ENCODE measurements at regions not wholly inside any gene's neighbourhood (a gene's known extent, or its start where the extent isn't known, plus 50 kb on each side); places are given as distances from the start of the nearest gene placed in this dataset.

DNA sequence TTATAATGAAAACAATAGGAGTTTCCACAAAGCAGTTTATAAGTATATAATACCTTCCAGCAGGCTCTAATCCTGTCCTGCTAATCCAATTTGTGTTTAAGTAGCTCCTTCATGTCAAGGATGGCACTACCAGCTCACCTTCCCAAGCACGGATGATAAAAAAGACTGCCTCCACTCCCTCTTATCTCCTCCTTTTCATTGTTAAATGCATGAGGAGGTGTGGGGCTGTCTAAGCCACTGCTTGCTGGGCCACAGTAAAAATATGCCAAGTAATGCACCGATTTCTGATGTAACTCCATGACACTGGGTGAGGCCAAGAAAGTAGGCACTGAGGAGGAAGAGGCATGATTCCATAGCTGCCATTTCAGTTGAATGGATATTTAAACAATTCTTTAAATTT, 193.1 kb downstream of the ZIC5 start:
- TF ChIP-seq, protein P1, sequence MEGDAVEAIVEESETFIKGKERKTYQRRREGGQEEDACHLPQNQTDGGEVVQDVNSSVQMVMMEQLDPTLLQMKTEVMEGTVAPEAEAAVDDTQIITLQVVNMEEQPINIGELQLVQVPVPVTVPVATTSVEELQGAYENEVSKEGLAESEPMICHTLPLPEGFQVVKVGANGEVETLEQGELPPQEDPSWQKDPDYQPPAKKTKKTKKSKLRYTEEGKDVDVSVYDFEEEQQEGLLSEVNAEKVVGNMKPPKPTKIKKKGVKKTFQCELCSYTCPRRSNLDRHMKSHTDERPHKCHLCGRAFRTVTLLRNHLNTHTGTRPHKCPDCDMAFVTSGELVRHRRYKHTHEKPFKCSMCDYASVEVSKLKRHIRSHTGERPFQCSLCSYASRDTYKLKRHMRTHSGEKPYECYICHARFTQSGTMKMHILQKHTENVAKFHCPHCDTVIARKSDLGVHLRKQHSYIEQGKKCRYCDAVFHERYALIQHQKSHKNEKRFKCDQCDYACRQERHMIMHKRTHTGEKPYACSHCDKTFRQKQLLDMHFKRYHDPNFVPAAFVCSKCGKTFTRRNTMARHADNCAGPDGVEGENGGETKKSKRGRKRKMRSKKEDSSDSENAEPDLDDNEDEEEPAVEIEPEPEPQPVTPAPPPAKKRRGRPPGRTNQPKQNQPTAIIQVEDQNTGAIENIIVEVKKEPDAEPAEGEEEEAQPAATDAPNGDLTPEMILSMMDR (IDR thresholded peaks at IDR 0.05; ENCODE audit: low read depth, low read length, poor library complexity, severe bottlenecking), result no peak
- TF ChIP-seq EZH2phosphoT487 (IDR thresholded peaks at IDR 0.05; ENCODE audit: borderline replicate concordance, low read length), result no peak
